Cardiac muscle cell (in vitro differentiated cells and primary cell): ENCODE measurements at regions not wholly inside any gene's neighbourhood (a gene's known extent, or its start where the extent isn't known, plus 50 kb on each side); places are given as distances from the start of the nearest gene placed in this dataset.
A peak's percentile ranks its signal among the peaks of the same experiment; 100 is the strongest.
"Not testable (repeated sequence)": the region's sequence is repeated elsewhere in the genome, so short reads cannot be mapped to it uniquely, and the experiment has no call there.

ENCODE experiments used
- DNase-seq, 2 donors: peaks; one replicate each; pipeline versions ENCODE4 v3.0.0 to v3.0.0-alpha.2; 2010 to 2017; ENCODE audit warnings: low read depth in 1 of 2, low spot score in 1 of 2
- H3K27ac ChIP-seq: fragments of 200-600 bp; sonication (generic); 2 replicates; pipeline ENCODE4 v1.5.1; 2016
- H3K27me3 ChIP-seq: fragments of 200-600 bp; sonication (generic); 2 replicates; pipeline ENCODE4 v1.6.0; 2016; ENCODE audit warnings: control low read depth
- H3K36me3 ChIP-seq: fragments of 200-600 bp; sonication (generic); 2 replicates; pipeline ENCODE4 v1.5.1; 2016; ENCODE audit warnings: control low read depth
- H3K4me1 ChIP-seq: fragments of 200-600 bp; sonication (generic); 2 replicates; pipeline ENCODE4 v1.8.1; 2017; ENCODE audit warnings: low read depth, mild to moderate bottlenecking, mixed run types
- H3K4me3 ChIP-seq: fragments of 200-600 bp; sonication (generic); 2 replicates; pipeline ENCODE4 v1.5.1; 2016; ENCODE audit warnings: mild to moderate bottlenecking
- H3K9me3 ChIP-seq: fragments of 200-600 bp; sonication (generic); 2 replicates; pipeline ENCODE4 v1.5.1; 2017; ENCODE audit warnings: low read depth, mild to moderate bottlenecking, control low read depth
- CTCF ChIP-seq: IDR thresholded peaks from 2 replicates; pipeline ENCODE4 v1.5.1; 2012; ENCODE audit warnings: low read depth, mild to moderate bottlenecking, low read length

- no peaks in the 10 kb centered on the region for H3K9me3 ChIP-seq
- no peaks in the 10 kb centered on the region for H3K27me3 ChIP-seq
- no peak for DNase-seq
- H3K27ac ChIP-seq, result no peak overlapping the region
- TF ChIP-seq CTCF, result no peak
- no peaks in the 10 kb centered on the region for H3K36me3 ChIP-seq
- no peaks in the 10 kb centered on the region for H3K4me1 ChIP-seq
- no peak overlapping the region for H3K4me3 ChIP-seq
Observed at GRCh38 chr9:106228861-106229260, 534.5 kb downstream of the TMEM38B start.

GRCh38 chr9:106233116-106233515, 538.8 kb downstream of the TMEM38B start:
- Histone ChIP-seq H3K27ac (no peak overlapping the region), H3K4me1 (no peaks in the 10 kb centered on the region), H3K4me3 (no peak overlapping the region), H3K27me3 (no peaks in the 10 kb centered on the region), H3K36me3 (no peaks in the 10 kb centered on the region), H3K9me3 (no peaks in the 10 kb centered on the region)
- no peak for TF ChIP-seq CTCF
- no peak for DNase-seq

- not testable (repeated sequence) for H3K4me3 ChIP-seq, H3K4me1 ChIP-seq, H3K9me3 ChIP-seq, H3K27ac ChIP-seq, H3K27me3 ChIP-seq, DNase-seq, H3K36me3 ChIP-seq
Observed at GRCh38 chr9:106260908-106261307, 566.6 kb downstream of the TMEM38B start.

- TF ChIP-seq CTCF, result no peak
- Histone ChIP-seq H3K4me1 (no peaks in the 10 kb centered on the region), H3K9me3 (no peaks in the 10 kb centered on the region), H3K4me3 (no peak overlapping the region), H3K36me3 (no peaks in the 10 kb centered on the region), H3K27me3 (no peaks in the 10 kb centered on the region), H3K27ac (no peak overlapping the region)
- DNase-seq, result peak in 1 of 2 donors; percentile 46
Observed at GRCh38 chr9:106277966-106278365, 583.6 kb downstream of the TMEM38B start.

- no peaks in the 10 kb centered on the region for H3K27me3 ChIP-seq
- H3K4me3 ChIP-seq, result no peak overlapping the region
- H3K4me1 ChIP-seq, result peaks cover 12% of the 10 kb centered on the region
- no peak for DNase-seq
- TF ChIP-seq CTCF, result no peak
- H3K9me3 ChIP-seq, result no peaks in the 10 kb centered on the region
- H3K27ac ChIP-seq, result no peak overlapping the region
- no peaks in the 10 kb centered on the region for H3K36me3 ChIP-seq
Observed at GRCh38 chr9:106283769-106284168, 579.2 kb upstream of the ZNF462 start.

- TF ChIP-seq CTCF, result peak; percentile 23
Observed at GRCh38 chr9:106284296-106284695, 578.7 kb upstream of the ZNF462 start.

More at GRCh38 chr9:106284296-106284695, 578.7 kb upstream of the ZNF462 start:
- peaks cover 12% of the 10 kb centered on the region for H3K4me1 ChIP-seq
- no peaks in the 10 kb centered on the region for H3K27me3 ChIP-seq
- H3K36me3 ChIP-seq, result no peaks in the 10 kb centered on the region
- H3K27ac ChIP-seq, result no peak overlapping the region
- no peak overlapping the region for H3K4me3 ChIP-seq
- peak in 1 of 2 donors; percentile 25 for DNase-seq
- no peaks in the 10 kb centered on the region for H3K9me3 ChIP-seq
